ENCODE measurements at regions not wholly inside any gene's neighbourhood (a gene's known extent, or its start where the extent isn't known, plus 50 kb on each side); places are given as distances from the start of the nearest gene placed in this dataset.
A peak's percentile ranks its signal among the peaks of the same experiment; 100 is the strongest.

- CTCF ChIA-PET (ENCODE audit: unreplicated experiment), result no interaction called here
- DNase-seq (ENCODE audit: low spot score), result no peak
- no peaks in the 10 kb centered on the region for H3K79me2 ChIP-seq (ENCODE audit: insufficient read depth, low read depth, low read length)
- no peak overlapping the region for H3K4me3 ChIP-seq (ENCODE audit: low read depth, low read length, poor library complexity, severe bottlenecking)
- no peaks in the 10 kb centered on the region for H3K9me2 ChIP-seq (ENCODE audit: insufficient read depth, low read length)
- H3K4me1 ChIP-seq (ENCODE audit: insufficient read depth, low read length, poor library complexity, severe bottlenecking), result no peaks in the 10 kb centered on the region
- no peak overlapping the region for H2AFZ ChIP-seq (ENCODE audit: low read length)
- no peak overlapping the region for H3K4me2 ChIP-seq (ENCODE audit: low read length)
- H4K20me1 ChIP-seq (ENCODE audit: insufficient read depth, low read length), result no peaks in the 10 kb centered on the region
- intact Hi-C loops (cut with micrococcal nuclease; ENCODE audit: unreplicated experiment), result no loop called here
- no peak for TF ChIP-seq CTCF (conservative IDR thresholded peaks at IDR 0.05; ENCODE audit: low read length)
- TF ChIP-seq EZH2phosphoT487 (IDR thresholded peaks at IDR 0.05; ENCODE audit: borderline replicate concordance, low read depth, low read length), result no peak
- no peaks in the 10 kb centered on the region for H3K36me3 ChIP-seq (ENCODE audit: insufficient read depth, low read length)
- POLR2A ChIA-PET, result no interaction called here
- H3K9me3 ChIP-seq (ENCODE audit: low read length), result no peaks in the 10 kb centered on the region
- H3K27ac ChIP-seq (ENCODE audit: low read depth, low read length, poor library complexity, severe bottlenecking), result no peak overlapping the region
- BruUV-seq (replicated peaks), result no TSS peak
Measured at GRCh38 chr3:146818301-146818700, 213.2 kb upstream of the PLSCR5 start.

- intact Hi-C loops (cut with micrococcal nuclease; ENCODE audit: unreplicated experiment), result no loop called here
Measured at GRCh38 chr3:146817704-146818103, 212.6 kb upstream of the PLSCR5 start.

More at GRCh38 chr3:146817704-146818103, 212.6 kb upstream of the PLSCR5 start:
- CTCF ChIA-PET (ENCODE audit: unreplicated experiment), result no interaction called here
- H2AFZ ChIP-seq (ENCODE audit: low read length), result no peak overlapping the region
- no peaks in the 10 kb centered on the region for H3K9me3 ChIP-seq (ENCODE audit: low read length)
- H3K79me2 ChIP-seq (ENCODE audit: insufficient read depth, low read depth, low read length), result no peaks in the 10 kb centered on the region
- H3K4me2 ChIP-seq (ENCODE audit: low read length), result no peak overlapping the region
- DNase-seq (ENCODE audit: low spot score), result no peak
- TF ChIP-seq CTCF (conservative IDR thresholded peaks at IDR 0.05; ENCODE audit: low read length) (0 out of 2 replicates have a peak, but pooled peaks have one; percentile 32), EZH2phosphoT487 (IDR thresholded peaks at IDR 0.05; ENCODE audit: borderline replicate concordance, low read depth, low read length) (no peak)
- no peak overlapping the region for H3K4me3 ChIP-seq (ENCODE audit: low read depth, low read length, poor library complexity, severe bottlenecking)
- no peaks in the 10 kb centered on the region for H4K20me1 ChIP-seq (ENCODE audit: insufficient read depth, low read length)
- BruUV-seq (replicated peaks), result no TSS peak
- no peaks in the 10 kb centered on the region for H3K9me2 ChIP-seq (ENCODE audit: insufficient read depth, low read length)
- no peak overlapping the region for H3K27ac ChIP-seq (ENCODE audit: low read depth, low read length, poor library complexity, severe bottlenecking)
- no peaks in the 10 kb centered on the region for H3K4me1 ChIP-seq (ENCODE audit: insufficient read depth, low read length, poor library complexity, severe bottlenecking)
- POLR2A ChIA-PET, result no interaction called here
- H3K36me3 ChIP-seq (ENCODE audit: insufficient read depth, low read length), result no peaks in the 10 kb centered on the region

All from OCI-LY7 (cell line).